Fibroblast of lung (primary cell): ENCODE measurements at regions not wholly inside any gene's neighbourhood (a gene's known extent, or its start where the extent isn't known, plus 50 kb on each side); places are given as distances from the start of the nearest gene placed in this dataset.

Source experiments
- EZH2 ChIP-seq: IDR thresholded peaks from 2 replicates; pipeline ENCODE4 v1.5.1; 2012; ENCODE audit warnings: low read length, control low read depth, mild to moderate bottlenecking; ENCODE audit errors: missing control alignments
- TF ChIP-seq, protein P1 (sequence below), 2 donors: IDR thresholded peaks in 1 of 2; conservative IDR thresholded peaks in 1 of 2; 1 replicate in 1 of 2; 2 replicates in 1 of 2; pipeline ENCODE4 v1.5.1; 2011 to 2012; ENCODE audit warnings: low read length in 2 of 2, control low read depth in 1 of 2, inconsistent platforms in 1 of 2, low read depth in 1 of 2, mild to moderate bottlenecking in 1 of 2

DNA sequence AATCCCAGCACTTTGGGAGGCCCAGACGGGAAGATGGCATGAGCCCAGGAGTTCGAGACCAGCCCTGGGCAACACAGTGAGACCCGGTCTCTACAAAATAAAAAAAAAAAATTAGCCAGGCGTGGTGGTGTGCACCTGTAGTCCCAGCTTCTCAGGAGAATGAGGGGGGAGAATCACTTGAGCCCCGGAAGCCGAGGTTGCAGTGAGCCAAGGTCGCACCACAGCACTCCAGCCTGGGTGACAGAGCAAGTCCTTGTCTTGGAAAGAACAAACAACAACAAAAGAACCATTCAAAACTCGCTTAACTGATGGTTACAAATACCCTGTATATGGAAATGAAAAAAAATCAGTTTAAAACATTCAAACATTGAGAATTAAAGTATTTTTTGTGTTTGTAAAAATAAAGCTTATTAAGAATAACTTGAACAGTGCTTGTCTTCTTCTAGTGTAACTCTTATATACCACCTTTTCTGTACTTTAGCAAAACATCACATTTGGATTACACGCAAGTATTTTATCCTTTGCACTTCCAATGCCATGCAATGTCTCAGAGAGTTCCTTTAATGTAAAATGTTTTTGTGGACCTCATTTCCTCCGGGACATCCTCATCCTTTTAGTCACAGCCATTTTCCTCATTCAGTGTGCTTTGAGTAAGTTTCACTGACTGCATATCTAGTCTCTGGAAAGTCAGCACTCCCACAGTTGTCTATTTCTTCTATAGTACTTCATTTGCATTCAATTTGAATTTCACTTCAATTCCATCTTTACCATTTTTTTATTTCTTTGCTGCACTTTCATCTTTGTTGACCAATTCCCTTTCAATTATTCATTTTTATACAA lies 113.0 kb upstream of the GOLGA8J start:
- TF ChIP-seq, protein P1, sequence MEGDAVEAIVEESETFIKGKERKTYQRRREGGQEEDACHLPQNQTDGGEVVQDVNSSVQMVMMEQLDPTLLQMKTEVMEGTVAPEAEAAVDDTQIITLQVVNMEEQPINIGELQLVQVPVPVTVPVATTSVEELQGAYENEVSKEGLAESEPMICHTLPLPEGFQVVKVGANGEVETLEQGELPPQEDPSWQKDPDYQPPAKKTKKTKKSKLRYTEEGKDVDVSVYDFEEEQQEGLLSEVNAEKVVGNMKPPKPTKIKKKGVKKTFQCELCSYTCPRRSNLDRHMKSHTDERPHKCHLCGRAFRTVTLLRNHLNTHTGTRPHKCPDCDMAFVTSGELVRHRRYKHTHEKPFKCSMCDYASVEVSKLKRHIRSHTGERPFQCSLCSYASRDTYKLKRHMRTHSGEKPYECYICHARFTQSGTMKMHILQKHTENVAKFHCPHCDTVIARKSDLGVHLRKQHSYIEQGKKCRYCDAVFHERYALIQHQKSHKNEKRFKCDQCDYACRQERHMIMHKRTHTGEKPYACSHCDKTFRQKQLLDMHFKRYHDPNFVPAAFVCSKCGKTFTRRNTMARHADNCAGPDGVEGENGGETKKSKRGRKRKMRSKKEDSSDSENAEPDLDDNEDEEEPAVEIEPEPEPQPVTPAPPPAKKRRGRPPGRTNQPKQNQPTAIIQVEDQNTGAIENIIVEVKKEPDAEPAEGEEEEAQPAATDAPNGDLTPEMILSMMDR (conservative IDR thresholded peaks at IDR 0.05 in 1 of 2, IDR thresholded peaks at IDR 0.05 in 1 of 2; ENCODE audit: low read depth in 1 of 2, low read length in 2 of 2): no peak
- no peak for TF ChIP-seq EZH2
